ENCODE measurements at regions not wholly inside any gene's neighbourhood (a gene's known extent, or its start where the extent isn't known, plus 50 kb on each side); places are given as distances from the start of the nearest gene placed in this dataset.

DNA sequence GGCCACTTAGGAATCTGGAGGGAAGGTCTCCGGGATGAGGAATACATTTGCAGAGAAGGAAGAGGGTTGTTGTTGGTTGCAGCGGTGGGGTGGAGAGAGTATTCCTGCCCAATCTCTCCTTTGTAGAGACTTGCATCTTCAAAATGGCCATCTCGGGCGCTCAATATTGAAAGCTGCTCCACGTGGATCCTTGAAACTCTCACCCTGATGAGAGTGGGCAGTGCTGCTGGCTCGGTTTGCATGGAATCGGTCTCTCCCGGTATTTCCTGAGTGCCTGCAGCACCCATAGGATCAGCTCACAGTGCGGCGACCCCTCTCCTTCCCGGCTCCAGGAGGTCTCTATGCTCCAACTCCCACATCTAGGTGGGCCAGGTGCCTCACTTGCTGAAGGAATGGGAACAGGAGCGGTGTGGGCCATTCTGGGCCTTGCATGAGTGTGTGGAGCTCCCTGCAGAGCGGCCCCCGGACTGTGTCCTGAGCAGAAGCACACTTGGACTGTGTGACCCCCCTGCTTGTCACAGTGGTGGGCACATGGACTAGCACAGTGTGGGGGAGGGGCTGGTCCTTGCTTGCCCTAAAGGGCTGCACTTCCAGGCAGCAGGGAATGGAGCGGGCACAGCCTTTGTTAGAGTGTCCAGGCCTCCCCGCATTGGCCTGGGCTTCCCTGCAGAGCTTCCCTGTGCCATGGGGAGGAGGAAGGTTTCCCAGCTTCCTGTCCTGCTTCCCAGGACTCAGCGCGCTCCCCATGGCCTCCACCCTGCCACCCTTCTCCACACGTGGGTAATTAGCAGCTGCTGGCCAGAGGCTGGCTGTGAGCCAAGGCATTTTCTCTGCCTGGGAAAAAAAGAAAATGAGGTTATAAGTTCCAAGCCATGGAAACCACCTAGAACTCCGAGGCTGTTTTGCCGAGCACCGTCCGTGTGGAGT lies 139.3 kb downstream of the IRF8 start:
- TF ChIP-seq POLR2A (IDR thresholded peaks at IDR 0.05) (no peak), POLR2AphosphoS5 (IDR thresholded peaks at IDR 0.05) (no peak)
- TF ChIP-seq, protein P1, sequence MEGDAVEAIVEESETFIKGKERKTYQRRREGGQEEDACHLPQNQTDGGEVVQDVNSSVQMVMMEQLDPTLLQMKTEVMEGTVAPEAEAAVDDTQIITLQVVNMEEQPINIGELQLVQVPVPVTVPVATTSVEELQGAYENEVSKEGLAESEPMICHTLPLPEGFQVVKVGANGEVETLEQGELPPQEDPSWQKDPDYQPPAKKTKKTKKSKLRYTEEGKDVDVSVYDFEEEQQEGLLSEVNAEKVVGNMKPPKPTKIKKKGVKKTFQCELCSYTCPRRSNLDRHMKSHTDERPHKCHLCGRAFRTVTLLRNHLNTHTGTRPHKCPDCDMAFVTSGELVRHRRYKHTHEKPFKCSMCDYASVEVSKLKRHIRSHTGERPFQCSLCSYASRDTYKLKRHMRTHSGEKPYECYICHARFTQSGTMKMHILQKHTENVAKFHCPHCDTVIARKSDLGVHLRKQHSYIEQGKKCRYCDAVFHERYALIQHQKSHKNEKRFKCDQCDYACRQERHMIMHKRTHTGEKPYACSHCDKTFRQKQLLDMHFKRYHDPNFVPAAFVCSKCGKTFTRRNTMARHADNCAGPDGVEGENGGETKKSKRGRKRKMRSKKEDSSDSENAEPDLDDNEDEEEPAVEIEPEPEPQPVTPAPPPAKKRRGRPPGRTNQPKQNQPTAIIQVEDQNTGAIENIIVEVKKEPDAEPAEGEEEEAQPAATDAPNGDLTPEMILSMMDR (IDR thresholded peaks at IDR 0.05), result no peak
